Heart left ventricle (tissue), 13 donors: ENCODE measurements at regions not wholly inside any gene's neighbourhood (a gene's known extent, or its start where the extent isn't known, plus 50 kb on each side); places are given as distances from the start of the nearest gene placed in this dataset.

ENCODE experiments used
- CTCF ChIP-seq, 12 donors: fragments of 200-600 bp; sonication (generic) in 4 of 12; IDR thresholded peaks; one replicate each; pipeline versions ENCODE4 v1.5.0 to v1.8.0; 2018 to 2022; ENCODE audit warnings: antibody characterized with exemption in 12 of 12, mild to moderate bottlenecking in 5 of 12
- POLR2A ChIP-seq, 2 donors: fragments of 450-650 bp; IDR thresholded peaks; one replicate each; pipeline ENCODE4 v1.6.1; 2017; ENCODE audit warnings: antibody characterized with exemption in 2 of 2, mild to moderate bottlenecking in 2 of 2, moderate library complexity in 2 of 2
- donor health status: ischemic (EF 13 %, LVEDD 7.1; RV severe dilation, severe dysfunction).
- donor health status: DM: no; HTN: yes; CAD: no.
- donor health status: DM: no; HTN: no; CAD: no.
- donor health status: ischemic (EF 25% LVEDD 6.9; RV normal size, moderate dysfunction).
- donor health status: ischemic (EF 25% LVEDD 5.7; RV mildly dilated, moderate dysfunction).
- donor health status: ischemic (EF 35%, LVEDD 5.7; RV mildly dilated, moderate dysfunction).
- donor health status: nonischemic (EF 11% LVEDD 7.7; RV severe dilation, severe dysfunction).
- donor health status: DM: yes; HTN: yes; CAD: no.
- donor health status: PGD.
- donor health status: ischemic (EF 29% LVEDD 5.4; RV normal size, mild dysfunction).
- donor health status: nonischemic (EF 23%, LVEDD 6.1; RV moderate dilation, normal function).

- TF ChIP-seq CTCF (IDR thresholded peaks at IDR 0.05) (no peak), POLR2A (IDR thresholded peaks at IDR 0.05) (no peak)
Observed at GRCh38 chr5:56746553-56747339, 68.6 kb upstream of the MAP3K1 start.
